ENCODE measurements at regions not wholly inside any gene's neighbourhood (a gene's known extent, or its start where the extent isn't known, plus 50 kb on each side); places are given as distances from the start of the nearest gene placed in this dataset.

DNA sequence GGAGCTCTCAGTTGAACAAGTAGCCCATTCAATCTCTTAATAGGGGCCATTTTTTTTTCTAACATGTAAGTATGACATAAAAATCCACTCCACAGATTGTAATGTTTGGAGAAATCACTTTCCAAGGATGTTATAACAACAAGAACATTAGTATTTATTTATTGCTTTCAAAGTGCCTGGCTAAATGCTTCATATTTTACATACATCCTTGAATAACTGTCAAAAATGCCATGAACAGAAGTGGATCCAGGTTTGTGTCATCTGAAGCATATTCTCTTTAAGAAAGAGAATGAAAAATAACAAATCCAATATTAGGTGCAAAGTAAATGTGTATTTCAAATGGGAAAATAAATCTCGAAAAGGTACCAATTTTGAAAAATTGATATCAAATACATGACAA is 344.0 kb upstream of the FAT3 start:
- H3K4me3 Mint-ChIP-seq (ENCODE audit: unreplicated experiment) = no peak overlapping the region
- Histone ChIP-seq H3K4me3 (ENCODE audit: low read depth, low read length) (no peak overlapping the region), H3K27me3 (replicated peaks; ENCODE audit: control insufficient read depth, insufficient read depth, low read length) (no peaks in the 10 kb centered on the region), H3K4me1 (no peaks in the 10 kb centered on the region), H3K9me3 (no peaks in the 10 kb centered on the region), H3K36me3 (ENCODE audit: control insufficient read depth, insufficient read depth, low read length) (no peaks in the 10 kb centered on the region)
- intact Hi-C loops (cut with micrococcal nuclease; ENCODE audit: unreplicated experiment) = no loop called here
- DNase-seq = no peak
- TF ChIP-seq CTCF (IDR thresholded peaks at IDR 0.05; ENCODE audit: insufficient read depth in 1 of 2, low read depth in 1 of 2, low read length in 1 of 2, severe bottlenecking in 1 of 2, unreplicated experiment in 1 of 2) = no peak
- POLR2A ChIA-PET = no interaction called here
- no peaks in the 10 kb centered on the region for H3K36me3 Mint-ChIP-seq (ENCODE audit: insufficient read depth, unreplicated experiment)
- peaks cover 11% of the 10 kb centered on the region for H3K27me3 Mint-ChIP-seq (ENCODE audit: insufficient read depth, unreplicated experiment)
- H3K27ac Mint-ChIP-seq (ENCODE audit: unreplicated experiment) = no peak overlapping the region
- CTCF ChIA-PET = no interaction called here
- no peaks in the 10 kb centered on the region for H3K9me3 Mint-ChIP-seq (ENCODE audit: unreplicated experiment)
- BruUV-seq (replicated peaks) = no TSS peak
- no peaks in the 10 kb centered on the region for H3K4me1 Mint-ChIP-seq (ENCODE audit: low read depth, unreplicated experiment)

GRCh38 chr11:91876746-91877145 is 347.9 kb upstream of the FAT3 start:
- Mint-ChIP-seq H3K36me3 (ENCODE audit: insufficient read depth, unreplicated experiment) (no peaks in the 10 kb centered on the region), H3K4me1 (ENCODE audit: low read depth, unreplicated experiment) (peaks cover 7% of the 10 kb centered on the region), H3K9me3 (ENCODE audit: unreplicated experiment) (no peaks in the 10 kb centered on the region), H3K27ac (ENCODE audit: unreplicated experiment) (no peak overlapping the region), H3K27me3 (ENCODE audit: insufficient read depth, unreplicated experiment) (no peaks in the 10 kb centered on the region), H3K4me3 (ENCODE audit: unreplicated experiment) (no peak overlapping the region)
- DNase-seq = no peak
- Histone ChIP-seq H3K4me1 (no peaks in the 10 kb centered on the region), H3K4me3 (ENCODE audit: low read depth, low read length) (no peak overlapping the region), H3K9me3 (no peaks in the 10 kb centered on the region), H3K27me3 (replicated peaks; ENCODE audit: control insufficient read depth, insufficient read depth, low read length) (0 out of 2 replicates have a peak, but pooled peaks cover 1% of the 10 kb centered on the region), H3K36me3 (ENCODE audit: control insufficient read depth, insufficient read depth, low read length) (no peaks in the 10 kb centered on the region)
- BruUV-seq (replicated peaks) = no TSS peak
- CTCF ChIA-PET = no interaction called here
- POLR2A ChIA-PET = no interaction called here
- TF ChIP-seq CTCF (IDR thresholded peaks at IDR 0.05; ENCODE audit: insufficient read depth in 1 of 2, low read depth in 1 of 2, low read length in 1 of 2, severe bottlenecking in 1 of 2, unreplicated experiment in 1 of 2) = no peak
- intact Hi-C loops (cut with micrococcal nuclease; ENCODE audit: unreplicated experiment) = no loop called here

DNA sequence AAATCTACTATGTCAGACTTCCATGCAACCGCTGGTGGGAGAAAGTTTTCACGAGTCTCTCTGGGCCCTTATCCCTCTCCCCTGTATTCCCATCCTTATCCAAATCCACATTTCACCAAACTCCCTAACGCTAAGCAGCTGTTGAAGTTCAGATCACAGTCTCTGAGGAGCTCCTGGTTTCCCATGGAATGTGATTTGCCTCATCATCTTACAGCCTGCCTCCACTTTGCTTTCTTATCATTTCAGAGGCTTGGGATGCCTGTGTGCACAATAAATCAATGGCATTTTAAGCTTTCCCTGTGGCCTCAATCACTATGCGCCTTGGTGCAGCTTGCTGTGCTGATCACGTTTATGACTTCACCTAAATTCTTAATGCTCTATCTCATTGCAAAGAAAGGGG is 352.4 kb upstream of the FAT3 start:
- peaks cover 3% of the 10 kb centered on the region; the same call in 1 of the 2 replicates for H3K27me3 ChIP-seq (replicated peaks; ENCODE audit: control insufficient read depth, insufficient read depth, low read length)
- H3K36me3 ChIP-seq (ENCODE audit: control insufficient read depth, insufficient read depth, low read length) = no peaks in the 10 kb centered on the region
- H3K4me1 ChIP-seq = no peaks in the 10 kb centered on the region
- H3K27me3 Mint-ChIP-seq (ENCODE audit: insufficient read depth, unreplicated experiment) = peaks cover 11% of the 10 kb centered on the region
- intact Hi-C loops (cut with micrococcal nuclease; ENCODE audit: unreplicated experiment) = no loop called here
- no peak overlapping the region for H3K4me3 Mint-ChIP-seq (ENCODE audit: unreplicated experiment)
- DNase-seq = no peak
- no peak overlapping the region for H3K4me3 ChIP-seq (ENCODE audit: low read depth, low read length)
- TF ChIP-seq CTCF (IDR thresholded peaks at IDR 0.05; ENCODE audit: insufficient read depth in 1 of 2, low read depth in 1 of 2, low read length in 1 of 2, severe bottlenecking in 1 of 2, unreplicated experiment in 1 of 2) = no peak
- POLR2A ChIA-PET = no interaction called here
- CTCF ChIA-PET = no interaction called here
- peaks cover 7% of the 10 kb centered on the region for H3K4me1 Mint-ChIP-seq (ENCODE audit: low read depth, unreplicated experiment)
- no peaks in the 10 kb centered on the region for H3K36me3 Mint-ChIP-seq (ENCODE audit: insufficient read depth, unreplicated experiment)
- BruUV-seq (replicated peaks) = no TSS peak
- H3K9me3 Mint-ChIP-seq (ENCODE audit: unreplicated experiment) = no peaks in the 10 kb centered on the region
- H3K9me3 ChIP-seq = no peaks in the 10 kb centered on the region
- no peak overlapping the region for H3K27ac Mint-ChIP-seq (ENCODE audit: unreplicated experiment)

Measured in Caco-2 (cell line).